Activated B cell treated with CpG ODN at 0.5 μM for 24 hours (primary cell): ENCODE measurements at regions not wholly inside any gene's neighbourhood (a gene's known extent, or its start where the extent isn't known, plus 50 kb on each side); places are given as distances from the start of the nearest gene placed in this dataset.

Experiments used
- ATAC-seq: fragments of 200-7000 bp; cut with Tn5 transposase; one replicate; pipeline ENCODE4 v1.10.0; 2021; ENCODE audit warnings: low read depth, mild to moderate bottlenecking, moderate library complexity
- CTCF ChIA-PET: fragments of 350-600 bp; sonication (Branson Sonifier 250); formaldehyde crosslinking; loops from one replicate; lab custom pipeline; 2021; ENCODE audit warnings: antibody characterized with exemption; lab: Charles Lee
- POLR2A ChIA-PET: fragments of 350-600 bp; sonication (Branson Sonifier 250); formaldehyde crosslinking; loops from one replicate; lab custom pipeline; 2021; ENCODE audit warnings: antibody characterized with exemption; lab: Charles Lee
- DNase-seq: peaks from one replicate; pipeline ENCODE4 v3.0.0; 2022
- H3K27ac Mint-ChIP-seq: one replicate; pipeline ENCODE4 v1.8.0; 2020; ENCODE audit warnings: mixed read lengths
- H3K27me3 Mint-ChIP-seq: one replicate; pipeline ENCODE4 v1.8.0; 2021; ENCODE audit warnings: mixed read lengths
- H3K36me3 Mint-ChIP-seq: one replicate; pipeline ENCODE4 v1.8.0; 2021; ENCODE audit warnings: low read depth, mixed read lengths
- H3K4me1 Mint-ChIP-seq: one replicate; pipeline ENCODE4 v1.8.0; 2021; ENCODE audit warnings: mixed read lengths
- H3K4me3 Mint-ChIP-seq: one replicate; pipeline ENCODE4 v1.8.0; 2020; ENCODE audit warnings: mild to moderate bottlenecking, mixed read lengths
- H3K9me3 Mint-ChIP-seq: one replicate; pipeline ENCODE4 v1.8.0; 2020; ENCODE audit warnings: mixed read lengths
- intact Hi-C: fragments of 100-400 bp; cut with micrococcal nuclease; formaldehyde crosslinking; loops from one replicate; pipeline ENCODE4 v1.15.1; 2024
- TF ChIP-seq, protein P1 (sequence below): fragments of 200-600 bp; IDR thresholded peaks from one replicate; pipeline ENCODE4 v1.8.0; 2022; ENCODE audit warnings: antibody characterized with exemption, mild to moderate bottlenecking

DNA sequence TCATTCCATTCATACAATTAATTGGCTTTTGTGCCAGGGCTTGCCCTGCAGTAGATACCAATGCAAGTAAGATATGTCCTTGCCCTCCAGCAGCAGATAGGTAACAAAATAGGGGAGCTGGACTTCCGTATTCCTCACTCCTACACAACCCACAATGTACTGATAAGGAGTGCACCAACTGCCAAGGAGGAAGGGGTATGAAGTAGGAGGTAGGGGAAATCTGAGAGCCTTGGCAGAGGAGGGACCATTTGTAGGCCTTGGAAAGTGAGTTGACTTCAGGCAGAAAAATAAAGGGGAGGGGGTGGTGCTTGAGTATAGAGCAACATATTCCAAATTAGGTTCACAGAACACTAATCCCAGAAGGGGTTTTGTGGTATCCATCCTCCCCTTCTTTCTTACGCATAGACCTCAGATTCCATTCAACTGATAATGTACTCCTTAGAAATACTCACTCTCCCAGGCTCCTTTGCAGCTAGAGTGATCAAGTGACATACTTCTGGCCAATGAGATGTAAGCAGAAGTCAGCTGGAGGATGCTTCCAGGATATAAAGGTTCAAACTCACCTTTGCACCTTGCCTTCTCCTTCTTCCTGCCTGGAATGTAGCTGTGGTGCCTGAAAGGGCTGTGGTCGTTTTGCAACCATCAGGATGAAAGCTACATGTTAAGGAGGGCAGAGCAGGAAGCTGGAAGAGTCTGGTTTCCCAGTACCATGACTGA is 127.1 kb upstream of the SMAD3 start:
- ATAC-seq (no peak), DNase-seq (no peak)
- Mint-ChIP-seq H3K27ac (no peak overlapping the region), H3K4me1 (no peaks in the 10 kb centered on the region), H3K36me3 (no peaks in the 10 kb centered on the region), H3K27me3 (peaks cover 6% of the 10 kb centered on the region), H3K4me3 (no peak overlapping the region), H3K9me3 (peaks cover 6% of the 10 kb centered on the region)
- TF ChIP-seq, protein P1, sequence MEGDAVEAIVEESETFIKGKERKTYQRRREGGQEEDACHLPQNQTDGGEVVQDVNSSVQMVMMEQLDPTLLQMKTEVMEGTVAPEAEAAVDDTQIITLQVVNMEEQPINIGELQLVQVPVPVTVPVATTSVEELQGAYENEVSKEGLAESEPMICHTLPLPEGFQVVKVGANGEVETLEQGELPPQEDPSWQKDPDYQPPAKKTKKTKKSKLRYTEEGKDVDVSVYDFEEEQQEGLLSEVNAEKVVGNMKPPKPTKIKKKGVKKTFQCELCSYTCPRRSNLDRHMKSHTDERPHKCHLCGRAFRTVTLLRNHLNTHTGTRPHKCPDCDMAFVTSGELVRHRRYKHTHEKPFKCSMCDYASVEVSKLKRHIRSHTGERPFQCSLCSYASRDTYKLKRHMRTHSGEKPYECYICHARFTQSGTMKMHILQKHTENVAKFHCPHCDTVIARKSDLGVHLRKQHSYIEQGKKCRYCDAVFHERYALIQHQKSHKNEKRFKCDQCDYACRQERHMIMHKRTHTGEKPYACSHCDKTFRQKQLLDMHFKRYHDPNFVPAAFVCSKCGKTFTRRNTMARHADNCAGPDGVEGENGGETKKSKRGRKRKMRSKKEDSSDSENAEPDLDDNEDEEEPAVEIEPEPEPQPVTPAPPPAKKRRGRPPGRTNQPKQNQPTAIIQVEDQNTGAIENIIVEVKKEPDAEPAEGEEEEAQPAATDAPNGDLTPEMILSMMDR, result no peak
- POLR2A ChIA-PET, result no interaction called here
- CTCF ChIA-PET, result no interaction called here
- intact Hi-C loops, result loop anchor here (10.0 kb wide), 1 partner anchor 637 kb away; no protein-coding TSS in a partner anchor

DNA sequence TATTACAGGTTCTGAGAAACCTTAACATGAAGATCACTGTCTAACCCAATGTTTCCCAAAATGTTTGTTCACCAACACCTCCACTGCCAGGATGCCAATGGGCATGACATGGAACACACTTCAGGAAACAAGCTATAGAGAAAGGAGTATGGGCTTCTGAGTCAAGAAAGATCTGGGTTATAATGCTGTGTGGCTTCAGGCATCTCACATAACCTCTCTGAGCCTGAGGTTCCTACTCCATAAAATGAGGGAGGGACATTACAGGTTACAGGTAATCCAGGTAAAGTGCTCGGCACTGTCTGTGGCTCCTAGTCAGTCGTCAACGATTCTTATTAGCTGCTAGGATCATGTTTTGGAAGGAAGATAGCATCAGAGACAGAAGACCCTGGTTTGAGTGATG is 126.4 kb upstream of the SMAD3 start:
- H3K9me3 Mint-ChIP-seq, result peaks cover 6% of the 10 kb centered on the region
- H3K4me1 Mint-ChIP-seq, result no peaks in the 10 kb centered on the region
- H3K27ac Mint-ChIP-seq, result no peak overlapping the region
- H3K27me3 Mint-ChIP-seq, result peaks cover 3% of the 10 kb centered on the region
- no peak overlapping the region for H3K4me3 Mint-ChIP-seq
- TF ChIP-seq, protein P1, result no peak
- ATAC-seq (no peak), DNase-seq (no peak)
- H3K36me3 Mint-ChIP-seq, result no peaks in the 10 kb centered on the region
- ChIA-PET POLR2A (no interaction called here), CTCF (no interaction called here)
- intact Hi-C loops, result loop anchor here (10.0 kb wide), 1 partner anchor 636 kb away; no protein-coding TSS in a partner anchor

DNA sequence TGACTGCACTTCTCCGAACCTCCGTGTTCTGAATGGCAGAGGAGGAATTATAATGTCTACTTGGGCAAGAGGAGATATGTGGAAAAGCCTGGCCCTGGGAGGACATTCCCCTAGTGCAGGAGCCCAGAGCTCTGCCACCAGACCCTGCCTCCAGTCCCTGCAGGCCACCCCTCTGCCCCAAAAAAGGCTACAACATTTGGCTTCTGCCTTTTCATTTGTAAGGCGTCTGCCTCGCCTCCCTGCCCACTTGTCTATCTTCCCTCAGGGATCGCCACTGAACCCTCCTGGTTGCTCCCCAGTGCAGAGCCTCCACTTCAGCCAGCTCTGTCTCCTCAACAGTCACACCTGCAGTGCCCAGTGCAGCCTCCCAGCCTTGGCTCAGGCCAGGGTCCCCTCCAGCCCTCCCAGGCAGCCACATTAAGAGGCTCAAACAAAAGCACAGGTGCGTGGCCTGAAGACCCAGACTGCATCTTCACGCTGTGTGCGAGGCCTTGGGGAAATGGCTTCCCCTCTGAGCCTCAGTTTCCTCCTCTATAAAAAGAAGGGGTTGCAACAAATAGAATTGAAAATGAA is 125.9 kb upstream of the SMAD3 start:
- Mint-ChIP-seq H3K4me1 (no peaks in the 10 kb centered on the region), H3K9me3 (peaks cover 3% of the 10 kb centered on the region), H3K27ac (no peak overlapping the region), H3K4me3 (no peak overlapping the region), H3K36me3 (no peaks in the 10 kb centered on the region), H3K27me3 (no peaks in the 10 kb centered on the region)
- no peak for DNase-seq
- POLR2A ChIA-PET, result no interaction called here
- intact Hi-C loops, result loop anchor here (10.0 kb wide), 1 partner anchor 635 kb away; no protein-coding TSS in a partner anchor
- CTCF ChIA-PET, result interaction anchor here (0.8 kb wide), 1 partner anchor 492 kb away, joined by 3 read pairs; no protein-coding TSS in a partner anchor
- ATAC-seq, result no peak
- TF ChIP-seq, protein P1, result no peak

DNA sequence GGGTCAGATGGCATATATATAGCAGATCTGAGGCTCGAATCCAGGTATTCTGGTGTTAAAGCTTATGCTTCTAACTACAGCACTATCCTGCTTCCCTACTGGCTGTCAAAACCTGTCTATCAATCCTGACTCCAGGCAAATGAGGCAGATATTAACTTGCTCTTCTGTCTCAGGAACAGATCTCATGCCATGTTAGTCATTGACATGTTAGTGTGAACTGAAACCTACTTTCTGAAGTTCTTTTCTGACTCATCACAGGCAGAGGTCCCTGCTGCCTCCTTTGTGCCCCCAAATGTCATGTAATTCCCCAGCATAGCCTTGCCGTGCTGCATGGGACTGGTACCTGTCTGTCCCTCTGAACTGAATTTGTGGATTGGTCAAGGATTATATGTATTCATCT is 125.0 kb upstream of the SMAD3 start:
- TF ChIP-seq, protein P1, result no peak
- peak; percentile 57 for ATAC-seq
- intact Hi-C loops, result no loop called here
- CTCF ChIA-PET, result interaction anchor here (0.8 to 1.8 kb wide), 2 partner anchors 364 to 492 kb away, joined by 3 to 8 read pairs; no protein-coding TSS in a partner anchor
- POLR2A ChIA-PET, result no interaction called here
- Mint-ChIP-seq H3K27ac (no peak overlapping the region), H3K27me3 (no peaks in the 10 kb centered on the region), H3K4me3 (no peak overlapping the region), H3K36me3 (no peaks in the 10 kb centered on the region), H3K4me1 (no peaks in the 10 kb centered on the region), H3K9me3 (peaks cover 3% of the 10 kb centered on the region)
- no peak for DNase-seq

DNA sequence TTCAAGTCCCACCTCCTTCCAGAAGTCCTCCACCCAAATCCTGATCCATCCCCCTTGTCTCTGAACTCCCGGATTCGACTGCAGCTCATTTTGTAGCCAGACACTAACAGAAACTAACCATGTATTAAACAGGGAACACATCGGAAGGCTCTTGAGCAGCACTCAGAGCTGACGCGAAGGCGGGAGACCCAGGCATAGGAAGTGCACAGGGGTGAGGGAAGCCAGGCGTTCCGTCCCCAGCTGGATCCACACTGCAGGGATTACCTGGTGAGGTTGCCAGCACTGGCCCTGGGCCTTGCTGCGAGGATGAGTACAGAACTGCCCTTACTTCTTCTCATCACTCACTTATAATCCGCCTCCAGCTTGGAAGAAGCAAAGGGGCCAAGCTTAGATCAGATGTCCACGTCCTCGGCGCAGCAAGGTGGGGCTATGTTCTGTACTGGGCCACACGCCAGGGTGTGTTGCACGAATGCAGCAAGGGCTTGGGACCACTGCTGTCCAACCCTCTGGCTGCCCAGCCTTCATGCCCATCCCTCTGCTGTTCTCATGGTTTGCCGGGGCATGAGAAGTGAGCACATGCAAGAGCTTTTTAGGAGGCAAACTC is 124.2 kb upstream of the SMAD3 start:
- Mint-ChIP-seq H3K36me3 (no peaks in the 10 kb centered on the region), H3K27ac (no peak overlapping the region), H3K4me1 (no peaks in the 10 kb centered on the region), H3K4me3 (no peak overlapping the region), H3K27me3 (peaks cover 4% of the 10 kb centered on the region), H3K9me3 (peaks cover 3% of the 10 kb centered on the region)
- CTCF ChIA-PET, result interaction anchor here (1.4 to 1.8 kb wide), 2 partner anchors 363 to 492 kb away, joined by 4 to 8 read pairs; no protein-coding TSS in a partner anchor
- no peak for ATAC-seq
- TF ChIP-seq, protein P1, result no peak
- POLR2A ChIA-PET, result no interaction called here
- DNase-seq, result no peak
- intact Hi-C loops, result no loop called here
